COLO829 (cell line): ENCODE measurements at regions not wholly inside any gene's neighbourhood (a gene's known extent, or its start where the extent isn't known, plus 50 kb on each side); places are given as distances from the start of the nearest gene placed in this dataset.
"Not testable (repeated sequence)": the region's sequence is repeated elsewhere in the genome, so short reads cannot be mapped to it uniquely, and the experiment has no call there.

Experiments used
- DNase-seq: peaks from one replicate; pipeline ENCODE4 v3.0.0; 2012; ENCODE audit warnings: low spot score

- no peak for DNase-seq
Observed at GRCh38 chr5:57002959-57003485, 51.1 kb upstream of the MIER3 start.

- DNase-seq: not testable (repeated sequence)
Observed at GRCh38 chr5:57003566-57003965, 51.6 kb upstream of the MIER3 start.

GRCh38 chr5:57004800-57005199, 52.9 kb upstream of the MIER3 start:
- no peak for DNase-seq

GRCh38 chr5:57007344-57007743, 55.4 kb upstream of the MIER3 start:
- no peak for DNase-seq

GRCh38 chr5:57009811-57010210, 57.9 kb upstream of the MIER3 start:
- DNase-seq: no peak

- DNase-seq: no peak
Observed at GRCh38 chr5:57010786-57011185, 58.9 kb upstream of the MIER3 start.

GRCh38 chr5:57012511-57012910, 60.6 kb upstream of the MIER3 start:
- no peak for DNase-seq

- DNase-seq: no peak
Observed at GRCh38 chr5:57025961-57026360, 74.0 kb upstream of the MIER3 start.

GRCh38 chr5:57028161-57028560, 76.2 kb upstream of the MIER3 start:
- no peak for DNase-seq

- peak; percentile 29 for DNase-seq
Observed at GRCh38 chr5:57032151-57032551, 80.2 kb upstream of the MIER3 start.

GRCh38 chr5:57033103-57033502, 81.2 kb upstream of the MIER3 start:
- no peak for DNase-seq

- no peak for DNase-seq
Observed at GRCh38 chr5:57033503-57033902, 81.6 kb upstream of the MIER3 start.

- DNase-seq: no peak
Observed at GRCh38 chr5:57034201-57034916, 82.4 kb upstream of the MIER3 start.

GRCh38 chr5:57035955-57036354, 84.0 kb upstream of the MIER3 start:
- DNase-seq: no peak

GRCh38 chr5:57036761-57037160, 84.8 kb upstream of the MIER3 start:
- DNase-seq: no peak

- DNase-seq: no peak
Observed at GRCh38 chr5:57037355-57037754, 85.4 kb upstream of the MIER3 start.

- no peak for DNase-seq
Observed at GRCh38 chr5:57041570-57041969, 89.6 kb upstream of the MIER3 start.

- no peak for DNase-seq
Observed at GRCh38 chr5:57042524-57042931, 90.6 kb upstream of the MIER3 start.

- DNase-seq: no peak
Observed at GRCh38 chr5:57054135-57054534, 102.2 kb upstream of the MIER3 start.

- DNase-seq: no peak
Observed at GRCh38 chr5:57054671-57055070, 102.7 kb upstream of the MIER3 start.

- DNase-seq: no peak
Observed at GRCh38 chr5:57055731-57056130, 103.8 kb upstream of the MIER3 start.

- DNase-seq: no peak
Observed at GRCh38 chr5:57063773-57064172, 110.1 kb upstream of the GPBP1 start.

GRCh38 chr5:57066924-57067596, 106.8 kb upstream of the GPBP1 start:
- DNase-seq: no peak

GRCh38 chr5:57067597-57067924, 106.3 kb upstream of the GPBP1 start:
- no peak for DNase-seq
